Upper lobe of left lung (tissue), 4 donors: ENCODE measurements at regions not wholly inside any gene's neighbourhood (a gene's known extent, or its start where the extent isn't known, plus 50 kb on each side); places are given as distances from the start of the nearest gene placed in this dataset.
"Not testable (repeated sequence)": the region's sequence is repeated elsewhere in the genome, so short reads cannot be mapped to it uniquely, and the experiment has no call there.

Experiments used
- EP300 ChIP-seq, 4 donors: sonication (generic); formaldehyde crosslinking; IDR thresholded peaks; one replicate each; pipeline ENCODE4 v1.5.1; 2017; ENCODE audit warnings: antibody characterized with exemption in 4 of 4, control low read depth in 2 of 4
- POLR2A ChIP-seq, 4 donors: fragments of 450-650 bp; IDR thresholded peaks; one replicate each; pipeline ENCODE4 v1.5.1; 2016 to 2017; ENCODE audit warnings: antibody characterized with exemption in 4 of 4, mild to moderate bottlenecking in 2 of 4
- TF ChIP-seq, protein P1 (sequence below), 6 experiments: fragments of 450-650 bp in 4 of 6; fragments of 200-600 bp in 2 of 6; sonication (generic) in 2 of 6; IDR thresholded peaks; one replicate each; pipeline ENCODE4 v1.5.1; 2016 to 2019; ENCODE audit warnings: antibody characterized with exemption in 6 of 6

GRCh38 chr2:54025463-54026075, 54.8 kb upstream of the PSME4 start:
- TF ChIP-seq, protein P1, sequence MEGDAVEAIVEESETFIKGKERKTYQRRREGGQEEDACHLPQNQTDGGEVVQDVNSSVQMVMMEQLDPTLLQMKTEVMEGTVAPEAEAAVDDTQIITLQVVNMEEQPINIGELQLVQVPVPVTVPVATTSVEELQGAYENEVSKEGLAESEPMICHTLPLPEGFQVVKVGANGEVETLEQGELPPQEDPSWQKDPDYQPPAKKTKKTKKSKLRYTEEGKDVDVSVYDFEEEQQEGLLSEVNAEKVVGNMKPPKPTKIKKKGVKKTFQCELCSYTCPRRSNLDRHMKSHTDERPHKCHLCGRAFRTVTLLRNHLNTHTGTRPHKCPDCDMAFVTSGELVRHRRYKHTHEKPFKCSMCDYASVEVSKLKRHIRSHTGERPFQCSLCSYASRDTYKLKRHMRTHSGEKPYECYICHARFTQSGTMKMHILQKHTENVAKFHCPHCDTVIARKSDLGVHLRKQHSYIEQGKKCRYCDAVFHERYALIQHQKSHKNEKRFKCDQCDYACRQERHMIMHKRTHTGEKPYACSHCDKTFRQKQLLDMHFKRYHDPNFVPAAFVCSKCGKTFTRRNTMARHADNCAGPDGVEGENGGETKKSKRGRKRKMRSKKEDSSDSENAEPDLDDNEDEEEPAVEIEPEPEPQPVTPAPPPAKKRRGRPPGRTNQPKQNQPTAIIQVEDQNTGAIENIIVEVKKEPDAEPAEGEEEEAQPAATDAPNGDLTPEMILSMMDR (IDR thresholded peaks at IDR 0.05) = not testable (repeated sequence)
- TF ChIP-seq EP300, POLR2A (IDR thresholded peaks at IDR 0.05): not testable (repeated sequence)
